ENCODE measurements at regions not wholly inside any gene's neighbourhood (a gene's known extent, or its start where the extent isn't known, plus 50 kb on each side); places are given as distances from the start of the nearest gene placed in this dataset.

DNA sequence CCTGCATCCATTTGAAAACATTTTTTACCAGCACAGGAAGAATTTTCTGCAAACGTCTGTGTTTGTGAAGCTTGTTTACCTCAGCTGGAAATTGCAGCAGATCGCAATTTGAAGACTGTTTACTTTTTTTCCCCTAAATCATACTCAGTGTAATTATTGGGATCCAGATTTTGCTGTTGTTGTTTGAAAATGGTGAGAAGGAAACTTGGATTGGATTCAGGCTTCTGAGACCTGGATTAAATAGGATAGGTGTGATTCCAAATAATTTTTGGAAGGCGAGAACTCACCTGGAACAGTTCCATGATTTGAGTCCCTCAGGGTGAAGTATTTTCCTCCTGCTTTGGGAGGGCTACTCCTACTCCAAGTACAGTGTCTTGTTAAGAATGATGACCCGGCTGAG lies 279.8 kb downstream of the STIM2 start:
- DNase-seq (ENCODE audit: insufficient read length, low spot score) (no peak), FAIRE-seq (no peak)
- TF ChIP-seq POLR2A (IDR thresholded peaks at IDR 0.05; ENCODE audit: low read depth, low read length) = no peak

- DNase-seq (ENCODE audit: insufficient read length, low spot score) (no peak), FAIRE-seq (no peak)
- no peak for TF ChIP-seq POLR2A (IDR thresholded peaks at IDR 0.05; ENCODE audit: low read depth, low read length)
Measured at GRCh38 chr4:27141530-27141929, 280.9 kb downstream of the STIM2 start.

DNA sequence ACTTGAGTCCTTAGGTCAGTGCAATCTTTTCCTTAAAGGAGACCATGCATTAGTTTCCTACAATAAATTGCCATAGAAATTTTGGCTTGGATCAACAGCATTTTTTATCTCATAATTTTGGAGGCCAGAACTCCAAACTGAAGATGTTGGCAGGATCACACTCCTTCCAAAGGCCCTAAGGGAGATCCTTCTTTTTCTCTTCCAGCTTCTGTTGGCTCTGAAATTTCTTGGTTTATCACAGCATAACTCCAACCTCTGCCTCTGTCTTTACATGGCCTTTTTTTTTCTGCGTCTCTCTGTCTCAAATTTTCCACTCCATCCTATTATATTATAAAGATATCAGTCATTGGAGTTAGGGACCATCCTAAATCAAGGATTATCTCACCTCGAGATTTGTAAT lies 282.2 kb downstream of the STIM2 start:
- DNase-seq (ENCODE audit: insufficient read length, low spot score) (no peak), FAIRE-seq (no peak)
- TF ChIP-seq POLR2A (IDR thresholded peaks at IDR 0.05; ENCODE audit: low read depth, low read length) = no peak

- DNase-seq (ENCODE audit: insufficient read length, low spot score) (no peak), FAIRE-seq (no peak)
- TF ChIP-seq POLR2A (IDR thresholded peaks at IDR 0.05; ENCODE audit: low read depth, low read length) = no peak
Measured at GRCh38 chr4:27145597-27145996, 285.0 kb downstream of the STIM2 start.

GRCh38 chr4:27148211-27148895 lies 287.7 kb downstream of the STIM2 start:
- no peak for TF ChIP-seq POLR2A (IDR thresholded peaks at IDR 0.05; ENCODE audit: low read depth, low read length)
- DNase-seq (ENCODE audit: insufficient read length, low spot score) = no peak
- FAIRE-seq = no peak

DNA sequence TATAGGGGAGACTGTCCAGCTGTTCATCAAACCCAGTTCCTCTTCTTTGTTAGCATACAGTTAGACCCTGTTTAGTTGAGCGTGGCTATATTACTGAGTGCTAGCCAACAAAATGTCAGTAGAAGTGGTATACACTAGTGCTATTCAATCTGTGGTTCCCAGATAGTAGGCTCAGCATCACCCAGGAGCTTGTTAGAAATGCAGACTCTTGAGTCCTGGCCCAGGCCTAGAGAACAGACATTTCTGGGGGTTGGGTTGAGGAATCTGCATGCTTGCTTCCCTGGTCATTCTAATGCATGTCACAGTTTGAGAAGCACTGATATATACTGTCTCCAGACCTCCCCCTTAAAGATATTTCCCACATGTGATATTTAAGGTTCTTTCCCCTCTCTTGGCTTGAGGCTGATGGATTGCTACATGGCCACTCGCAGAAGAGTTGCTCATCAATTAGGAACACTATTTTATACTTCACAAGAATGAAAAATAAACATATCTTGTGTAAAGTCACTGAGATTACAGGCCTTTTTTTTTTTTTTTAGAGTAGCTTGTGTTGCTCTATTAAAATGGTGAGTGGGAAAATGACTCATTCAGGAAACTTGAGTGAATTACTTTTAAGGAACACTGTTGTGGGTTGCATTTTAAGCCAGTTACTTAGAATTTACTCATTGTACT lies 289.0 kb downstream of the STIM2 start:
- no peak for DNase-seq (ENCODE audit: insufficient read length, low spot score)
- FAIRE-seq = no peak
- no peak for TF ChIP-seq POLR2A (IDR thresholded peaks at IDR 0.05; ENCODE audit: low read depth, low read length)

DNA sequence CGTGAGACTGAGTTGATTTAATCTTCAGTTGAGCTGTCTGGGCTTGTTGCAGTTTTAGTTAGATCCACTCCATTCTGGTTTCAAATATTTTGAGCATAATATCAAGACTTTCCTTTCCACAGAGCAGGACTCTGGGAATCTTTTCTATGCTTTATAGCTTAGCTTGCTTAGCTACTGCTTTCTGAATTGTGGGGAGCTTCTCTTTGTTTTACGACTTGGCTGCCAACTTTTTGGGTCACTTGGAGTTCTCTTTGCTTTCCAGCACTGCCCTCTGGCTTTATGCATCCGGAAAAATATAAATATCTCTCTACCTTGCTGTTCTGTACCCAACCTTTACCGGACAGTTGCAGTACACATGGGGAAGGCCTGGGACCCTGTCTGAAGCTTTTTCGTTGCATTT lies 292.1 kb downstream of the STIM2 start:
- no peak for DNase-seq (ENCODE audit: insufficient read length, low spot score)
- TF ChIP-seq POLR2A (IDR thresholded peaks at IDR 0.05; ENCODE audit: low read depth, low read length) = no peak
- FAIRE-seq = no peak

DNA sequence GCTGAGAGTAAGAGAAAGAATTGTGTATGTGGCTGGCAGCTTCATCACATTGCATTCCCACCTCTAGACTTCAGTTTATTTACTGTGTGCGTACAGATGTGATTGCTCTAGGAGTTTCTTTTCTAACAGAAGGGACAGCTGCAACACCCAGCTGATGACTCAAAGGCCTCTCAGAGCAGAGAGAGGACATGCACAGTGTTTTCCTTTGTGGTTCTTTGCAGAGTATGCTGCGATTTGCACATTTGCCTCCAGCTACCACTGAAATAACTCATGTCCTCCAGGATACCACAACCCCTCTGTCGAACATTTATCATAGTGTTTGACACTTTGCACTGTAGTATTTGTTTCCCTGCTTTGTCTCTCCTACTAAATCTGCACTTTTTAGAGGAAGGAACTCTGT lies 294.1 kb downstream of the STIM2 start:
- FAIRE-seq (no peak), DNase-seq (ENCODE audit: insufficient read length, low spot score) (peak; percentile 2)
- no peak for TF ChIP-seq POLR2A (IDR thresholded peaks at IDR 0.05; ENCODE audit: low read depth, low read length)

DNA sequence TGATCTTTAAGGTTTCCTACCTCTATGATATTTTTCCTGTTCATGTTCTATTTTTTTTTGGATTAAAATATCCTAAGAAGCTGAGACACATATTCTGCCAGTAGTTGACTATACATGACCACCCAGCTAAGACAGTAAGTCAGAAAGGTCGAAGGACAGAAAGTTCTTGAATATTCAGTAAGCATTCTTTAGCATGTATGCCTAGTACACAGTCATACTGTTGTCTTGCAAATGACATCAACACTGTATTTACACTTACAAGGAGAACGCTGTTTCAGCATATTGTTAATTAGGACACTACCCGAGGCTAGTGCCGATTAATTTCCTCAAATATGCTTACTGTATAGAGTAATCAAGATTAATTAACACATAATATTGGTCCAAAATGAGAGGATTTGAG lies 300.6 kb downstream of the STIM2 start:
- FAIRE-seq (no peak), DNase-seq (ENCODE audit: insufficient read length, low spot score) (no peak)
- no peak for TF ChIP-seq POLR2A (IDR thresholded peaks at IDR 0.05; ENCODE audit: low read depth, low read length)

GRCh38 chr4:27168783-27169182 lies 308.1 kb downstream of the STIM2 start:
- FAIRE-seq = no peak
- no peak for DNase-seq (ENCODE audit: insufficient read length, low spot score)
- no peak for TF ChIP-seq POLR2A (IDR thresholded peaks at IDR 0.05; ENCODE audit: low read depth, low read length)

GRCh38 chr4:27173280-27173679 lies 312.6 kb downstream of the STIM2 start:
- FAIRE-seq = no peak
- no peak for DNase-seq (ENCODE audit: insufficient read length, low spot score)
- TF ChIP-seq POLR2A (IDR thresholded peaks at IDR 0.05; ENCODE audit: low read depth, low read length) = no peak

- FAIRE-seq = no peak
- no peak for DNase-seq (ENCODE audit: insufficient read length, low spot score)
- TF ChIP-seq POLR2A (IDR thresholded peaks at IDR 0.05; ENCODE audit: low read depth, low read length) = no peak
Measured at GRCh38 chr4:27176400-27176799, 315.8 kb downstream of the STIM2 start.

GRCh38 chr4:27176881-27177280 lies 316.2 kb downstream of the STIM2 start:
- no peak for TF ChIP-seq POLR2A (IDR thresholded peaks at IDR 0.05; ENCODE audit: low read depth, low read length)
- no peak for FAIRE-seq
- no peak for DNase-seq (ENCODE audit: insufficient read length, low spot score)

DNA sequence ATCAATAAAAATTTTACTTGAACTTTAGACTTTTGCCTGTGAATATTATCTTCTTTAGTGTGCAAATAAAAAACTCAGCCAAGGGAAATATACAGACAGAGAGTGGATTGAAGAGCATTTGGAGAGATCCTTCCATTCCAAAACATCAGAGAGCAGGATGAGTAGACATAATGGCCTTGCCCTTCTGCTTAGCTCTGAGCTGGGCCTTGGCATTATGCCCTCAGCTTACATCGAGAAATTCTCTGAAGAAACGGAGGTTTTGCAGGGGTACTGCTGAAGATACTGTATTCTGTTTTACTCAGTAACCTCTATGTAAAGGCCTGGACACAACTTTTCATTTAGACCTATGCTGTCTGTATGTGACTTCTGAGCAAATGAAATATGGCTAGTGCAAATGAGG lies 317.4 kb downstream of the STIM2 start:
- FAIRE-seq = no peak
- no peak for TF ChIP-seq POLR2A (IDR thresholded peaks at IDR 0.05; ENCODE audit: low read depth, low read length)
- DNase-seq (ENCODE audit: insufficient read length, low spot score) = no peak

- DNase-seq (ENCODE audit: insufficient read length, low spot score) (no peak), FAIRE-seq (no peak)
- TF ChIP-seq POLR2A (IDR thresholded peaks at IDR 0.05; ENCODE audit: low read depth, low read length) = no peak
Measured at GRCh38 chr4:27181693-27182092, 321.1 kb downstream of the STIM2 start.
